ENCODE measurements at regions not wholly inside any gene's neighbourhood (a gene's known extent, or its start where the extent isn't known, plus 50 kb on each side); places are given as distances from the start of the nearest gene placed in this dataset.

- CTCF ChIA-PET = no interaction called here
- DNase-seq (ENCODE audit: extremely low spot score) = no peak
- no peak for TF ChIP-seq ELF4 (IDR thresholded peaks at IDR 0.05)
- no peak for TF ChIP-seq CTBP1 (IDR thresholded peaks at IDR 0.05; ENCODE audit: borderline replicate concordance)
- TF ChIP-seq NFRKB (IDR thresholded peaks at IDR 0.05) = no peak
- no peak for TF ChIP-seq ARNT (IDR thresholded peaks at IDR 0.05)
- no peak for TF ChIP-seq SP1 (IDR thresholded peaks at IDR 0.05)
- no peak for TF ChIP-seq FOXM1 (IDR thresholded peaks at IDR 0.05; ENCODE audit: borderline replicate concordance)
- TF ChIP-seq HDGF (IDR thresholded peaks at IDR 0.05; ENCODE audit: borderline replicate concordance) = no peak
- TF ChIP-seq ZNF384 (IDR thresholded peaks at IDR 0.05) = no peak
- no peak for TF ChIP-seq PKNOX1 (IDR thresholded peaks at IDR 0.05)
- no peak for TF ChIP-seq L3MBTL2 (conservative IDR thresholded peaks at IDR 0.05)
- no peak for TF ChIP-seq TARDBP (IDR thresholded peaks at IDR 0.05)
- TF ChIP-seq LEF1 (IDR thresholded peaks at IDR 0.05; ENCODE audit: borderline replicate concordance) = no peak
- TF ChIP-seq BHLHE40 (IDR thresholded peaks at IDR 0.05; ENCODE audit: borderline replicate concordance) = no peak
- TF ChIP-seq SUZ12 (IDR thresholded peaks at IDR 0.05) = no peak
- no peak for TF ChIP-seq FOXA1 (IDR thresholded peaks at IDR 0.05)
- TF ChIP-seq FOXK2 (IDR thresholded peaks at IDR 0.05) = no peak
- POLR2A ChIA-PET = no interaction called here
These were observed 52.1 kb upstream of the F3 start for GRCh38 chr1:94593611-94594010.

DNA sequence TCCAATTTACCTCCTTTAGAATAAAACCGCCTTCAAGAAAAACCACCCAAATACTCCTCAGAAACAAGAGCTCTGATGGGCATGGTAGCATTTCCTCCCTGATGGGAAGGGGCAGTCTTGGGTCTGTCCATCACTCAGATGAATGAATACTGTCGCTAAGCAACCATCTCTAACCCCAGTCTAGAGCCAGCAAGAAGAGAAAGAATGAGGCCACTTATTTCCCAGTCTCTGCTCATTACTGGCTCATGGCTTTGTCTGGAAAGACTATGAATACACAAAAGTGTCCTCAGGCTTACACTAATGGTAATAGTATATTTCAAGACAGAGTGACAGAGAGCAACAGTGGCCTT, 51.0 kb upstream of the F3 start:
- TF ChIP-seq FOXM1 (IDR thresholded peaks at IDR 0.05; ENCODE audit: borderline replicate concordance) (no peak), CTBP1 (IDR thresholded peaks at IDR 0.05; ENCODE audit: borderline replicate concordance) (no peak), SUZ12 (IDR thresholded peaks at IDR 0.05) (no peak), L3MBTL2 (conservative IDR thresholded peaks at IDR 0.05) (no peak), SP1 (IDR thresholded peaks at IDR 0.05) (no peak), LEF1 (IDR thresholded peaks at IDR 0.05; ENCODE audit: borderline replicate concordance) (no peak), BHLHE40 (IDR thresholded peaks at IDR 0.05; ENCODE audit: borderline replicate concordance) (no peak), ELF4 (IDR thresholded peaks at IDR 0.05) (no peak), PKNOX1 (IDR thresholded peaks at IDR 0.05) (no peak), FOXK2 (IDR thresholded peaks at IDR 0.05) (no peak), NFRKB (IDR thresholded peaks at IDR 0.05) (no peak), ARNT (IDR thresholded peaks at IDR 0.05) (no peak), FOXA1 (IDR thresholded peaks at IDR 0.05) (no peak), ZNF384 (IDR thresholded peaks at IDR 0.05) (no peak), HDGF (IDR thresholded peaks at IDR 0.05; ENCODE audit: borderline replicate concordance) (no peak)
- POLR2A ChIA-PET = no interaction called here
- DNase-seq (ENCODE audit: extremely low spot score) = no peak
- CTCF ChIA-PET = no interaction called here

DNA sequence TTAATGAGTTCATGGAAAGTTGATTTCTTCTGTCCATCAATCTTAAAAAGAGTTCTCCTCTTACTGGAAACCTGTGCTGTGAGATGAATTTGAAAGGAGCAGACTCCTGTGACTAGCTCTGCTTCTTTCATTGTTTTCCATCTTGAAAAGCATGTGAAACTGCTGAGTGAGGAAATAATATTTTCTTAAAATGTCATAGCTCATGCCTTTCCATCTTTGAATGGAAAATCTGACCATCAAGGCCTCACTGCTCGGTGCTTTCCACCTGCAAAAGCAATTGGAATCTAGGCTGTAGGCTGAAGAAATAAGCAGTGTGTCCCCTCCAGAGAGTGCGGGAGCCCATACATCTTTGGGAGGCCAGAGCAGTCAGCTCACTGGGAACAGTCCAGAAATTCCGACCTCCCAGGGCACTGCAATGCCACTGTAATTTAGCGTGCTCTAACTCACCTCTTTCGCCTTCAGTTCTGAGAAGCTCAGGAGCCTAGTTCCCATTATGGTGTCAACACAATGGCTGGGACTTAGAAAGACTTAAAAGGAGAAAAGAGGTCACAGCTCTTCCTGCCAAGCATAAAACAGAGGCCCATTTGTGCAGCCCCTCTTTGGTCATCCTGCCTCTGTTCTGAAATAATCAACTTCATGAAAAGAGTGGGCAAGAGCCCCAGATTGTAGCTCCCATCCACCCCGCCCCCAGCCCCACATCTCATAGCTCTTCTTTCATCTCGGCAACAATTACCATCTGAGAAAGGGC, 50.4 kb upstream of the F3 start:
- ChIA-PET POLR2A (no interaction called here), CTCF (interaction anchor here (0.6 kb wide), 1 partner anchor 66 kb away, joined by 5 read pairs; no protein-coding TSS in a partner anchor)
- TF ChIP-seq HDGF (IDR thresholded peaks at IDR 0.05; ENCODE audit: borderline replicate concordance) (no peak), FOXM1 (IDR thresholded peaks at IDR 0.05; ENCODE audit: borderline replicate concordance) (no peak)
- DNase-seq (ENCODE audit: extremely low spot score) = no peak
